IMR-90 (cell line): ENCODE measurements at regions not wholly inside any gene's neighbourhood (a gene's known extent, or its start where the extent isn't known, plus 50 kb on each side); places are given as distances from the start of the nearest gene placed in this dataset.

Source experiments
- ATAC-seq: fragments of 200-7000 bp; cut with Tn5 transposase; 2 replicates; pipeline ENCODE4 v1.9.1; 2020; ENCODE audit warnings: low read depth, mild to moderate bottlenecking, moderate library complexity
- BruUV-seq: library from RNA; stranded (reverse); fragments of 400-500 nt; replicated peaks from 2 replicates; lab custom pipeline; 2021; lab: Mats Ljungman, UMichigan
- CTCF ChIA-PET: fragments of 300-600 bp; formaldehyde crosslinking; extraction: SDS; loops from one replicate; lab custom pipeline; 2021; ENCODE audit warnings: antibody characterized with exemption; lab: Yijun Ruan, JAX
- POLR2A ChIA-PET: fragments of 300-600 bp; sonication (Branson Sonifier 250); formaldehyde crosslinking; loops from one replicate; lab custom pipeline; 2022; ENCODE audit warnings: antibody characterized with exemption; ENCODE audit not compliant: unreplicated experiment; lab: Charles Lee
- DNase-seq: peaks from one replicate; pipeline ENCODE4 v3.0.0; 2013
- H2AFZ ChIP-seq: replicated peaks from 2 replicates; pipeline ENCODE3; 2013; ENCODE audit warnings: low read length, mild to moderate bottlenecking; ENCODE audit not compliant: poor library complexity
- H2AK5ac ChIP-seq: 2 replicates; pipeline ENCODE4 v1.6.1; 2013; ENCODE audit warnings: low read depth, low read length, inconsistent platforms
- H2AK9ac ChIP-seq: replicated peaks from 2 replicates; pipeline ENCODE3; 2013; ENCODE audit warnings: mild to moderate bottlenecking, low read depth, low read length, moderate library complexity; ENCODE audit not compliant: poor library complexity
- H2BK120ac ChIP-seq: 2 replicates; pipeline ENCODE4 v1.6.1; 2013; ENCODE audit warnings: low read depth, low read length, inconsistent platforms
- H2BK15ac ChIP-seq: 3 replicates; pipeline ENCODE4 v1.6.1; 2013; ENCODE audit warnings: low read depth, low read length, inconsistent platforms
- H2BK20ac ChIP-seq: 2 replicates; pipeline ENCODE4 v1.6.1; 2013; ENCODE audit warnings: low read depth, mild to moderate bottlenecking, inconsistent platforms, low read length, moderate library complexity
- H2BK5ac ChIP-seq: 2 replicates; pipeline ENCODE4 v1.6.1; 2013; ENCODE audit warnings: mild to moderate bottlenecking, low read depth, low read length, inconsistent platforms; ENCODE audit not compliant: poor library complexity, severe bottlenecking
- H3K14ac ChIP-seq: replicated peaks from 2 replicates; pipeline ENCODE4 v1.6.1; 2013; ENCODE audit warnings: low read depth, low read length, inconsistent platforms
- H3K18ac ChIP-seq: 2 replicates; pipeline ENCODE4 v1.6.1; 2013; ENCODE audit warnings: low read depth, low read length, control low read depth
- H3K23ac ChIP-seq: 2 replicates; pipeline ENCODE4 v1.6.1; 2013; ENCODE audit warnings: low read depth, low read length, inconsistent platforms
- H3K27ac ChIP-seq: 2 replicates; pipeline ENCODE4 v1.5.1; 2013; ENCODE audit warnings: mild to moderate bottlenecking, control low read depth, low read length; ENCODE audit not compliant: insufficient read depth
- H3K27me3 ChIP-seq: 2 replicates; pipeline ENCODE4 v1.6.1; 2013; ENCODE audit warnings: low read length; ENCODE audit not compliant: control insufficient read depth, insufficient read depth
- H3K36me3 ChIP-seq: 2 replicates; pipeline ENCODE4 v1.6.1; 2013; ENCODE audit warnings: low read length, mixed read lengths; ENCODE audit not compliant: control insufficient read depth, insufficient read depth
- H3K4ac ChIP-seq: 2 replicates; pipeline ENCODE4 v1.6.1; 2013; ENCODE audit warnings: low read depth, low read length, inconsistent platforms
- H3K4me1 ChIP-seq: 2 replicates; pipeline ENCODE4 v1.6.1; 2013; ENCODE audit warnings: low read length, mixed read lengths; ENCODE audit not compliant: control insufficient read depth, insufficient read depth
- H3K4me2 ChIP-seq: 2 replicates; pipeline ENCODE4 v1.6.1; 2013; ENCODE audit warnings: low read depth, mild to moderate bottlenecking, control low read depth, low read length, moderate library complexity
- H3K4me3 ChIP-seq: 2 replicates; pipeline ENCODE4 v1.5.1; 2013; ENCODE audit warnings: low read depth, mild to moderate bottlenecking, control low read depth, low read length, moderate library complexity; ENCODE audit not compliant: insufficient read depth
- H3K56ac ChIP-seq: 2 replicates; pipeline ENCODE4 v1.6.1; 2013; ENCODE audit warnings: low read length, inconsistent platforms; ENCODE audit not compliant: insufficient read depth; ENCODE audit errors: extremely low read depth
- H3K79me1 ChIP-seq, 2 experiments: 2 replicates each; pipeline ENCODE4 v1.6.1; 2013; ENCODE audit warnings: low read length in 2 of 2, inconsistent platforms in 1 of 2, low read depth in 1 of 2
- H3K9ac ChIP-seq: 2 replicates; pipeline ENCODE4 v1.6.1; 2013; ENCODE audit warnings: low read depth, low read length, control low read depth
- H3K9me1 ChIP-seq: 2 replicates; pipeline ENCODE4 v1.6.1; 2013; ENCODE audit warnings: low read length, inconsistent platforms; ENCODE audit not compliant: insufficient read depth
- H3K9me3 ChIP-seq: 2 replicates; pipeline ENCODE4 v1.6.1; 2013; ENCODE audit warnings: low read length; ENCODE audit not compliant: control insufficient read depth, insufficient read depth
- H4K20me1 ChIP-seq: 2 replicates; pipeline ENCODE4 v1.6.1; 2013; ENCODE audit warnings: low read length, inconsistent platforms; ENCODE audit not compliant: insufficient read depth
- H4K5ac ChIP-seq: 2 replicates; pipeline ENCODE4 v1.6.1; 2013; ENCODE audit warnings: mild to moderate bottlenecking, low read depth, low read length, control low read depth
- H4K8ac ChIP-seq, 2 experiments: 2 replicates each; pipeline ENCODE4 v1.6.1; 2013; ENCODE audit warnings: low read depth in 2 of 2, low read length in 2 of 2, control low read depth in 1 of 2, inconsistent platforms in 1 of 2
- H4K91ac ChIP-seq: 2 replicates; pipeline ENCODE4 v1.6.1; 2013; ENCODE audit warnings: low read depth, low read length, inconsistent platforms; ENCODE audit not compliant: insufficient read depth
- BHLHE40 ChIP-seq: fragments of 150-350 bp; IDR thresholded peaks from 2 replicates; pipeline ENCODE4 v1.6.1; 2016; ENCODE audit warnings: mild to moderate bottlenecking, low read depth, low read length
- CEBPB ChIP-seq: IDR thresholded peaks from 2 replicates; pipeline ENCODE4 v1.6.1; 2012; ENCODE audit warnings: low read depth, low read length, improper control_type of control experiment
- CHD1 ChIP-seq: IDR thresholded peaks from 2 replicates; pipeline ENCODE4 v1.6.1; 2012; ENCODE audit warnings: low read depth, low read length, improper control_type of control experiment
- CTCF ChIP-seq: conservative IDR thresholded peaks from 2 replicates; pipeline ENCODE4 v1.5.1; 2012; ENCODE audit warnings: mild to moderate bottlenecking, low read depth, low read length, improper control_type of control experiment
- ELK1 ChIP-seq: fragments of 150-350 bp; IDR thresholded peaks from 2 replicates; pipeline ENCODE4 v1.6.1; 2016; ENCODE audit warnings: low read depth, mild to moderate bottlenecking, low read length, moderate library complexity, borderline replicate concordance
- FOS ChIP-seq: fragments of 150-350 bp; IDR thresholded peaks from 2 replicates; pipeline ENCODE4 v1.6.1; 2016; ENCODE audit warnings: low read depth, low read length
- MAFK ChIP-seq: IDR thresholded peaks from 2 replicates; pipeline ENCODE4 v1.6.1; 2012; ENCODE audit warnings: low read depth, low read length, improper control_type of control experiment
- MAZ ChIP-seq: IDR thresholded peaks from 2 replicates; pipeline ENCODE4 v1.6.1; 2012; ENCODE audit warnings: low read depth, mild to moderate bottlenecking, low read length, improper control_type of control experiment, moderate library complexity, borderline replicate concordance
- MXI1 ChIP-seq: IDR thresholded peaks from 2 replicates; pipeline ENCODE4 v1.6.1; 2012; ENCODE audit warnings: low read depth, mild to moderate bottlenecking, low read length, moderate library complexity, borderline replicate concordance
- NFE2L2 ChIP-seq: fragments of 150-350 bp; IDR thresholded peaks from 2 replicates; pipeline ENCODE4 v1.6.1; 2016; ENCODE audit warnings: low read depth, mild to moderate bottlenecking, low read length
- POLR2A ChIP-seq: IDR thresholded peaks from 2 replicates; pipeline ENCODE4 v1.6.1; 2012; ENCODE audit warnings: mild to moderate bottlenecking, low read depth, low read length
- RAD21 ChIP-seq: IDR thresholded peaks from 2 replicates; pipeline ENCODE4 v1.6.1; 2012; ENCODE audit warnings: low read length, improper control_type of control experiment
- RCOR1 ChIP-seq: IDR thresholded peaks from 2 replicates; pipeline ENCODE4 v1.6.1; 2012; ENCODE audit warnings: mild to moderate bottlenecking, low read length, improper control_type of control experiment; ENCODE audit not compliant: insufficient replicate concordance
- RFX5 ChIP-seq: IDR thresholded peaks from 2 replicates; pipeline ENCODE4 v1.8.0; 2012; ENCODE audit warnings: low read depth, mild to moderate bottlenecking, low read length, moderate library complexity
- SMC3 ChIP-seq: fragments of 150-350 bp; IDR thresholded peaks from 2 replicates; pipeline ENCODE4 v1.6.1; 2016; ENCODE audit warnings: low read depth, mild to moderate bottlenecking, antibody characterized with exemption, low read length, moderate library complexity
- USF2 ChIP-seq: fragments of 150-350 bp; IDR thresholded peaks from 2 replicates; pipeline ENCODE4 v1.6.1; 2017; ENCODE audit warnings: mild to moderate bottlenecking, antibody characterized with exemption, low read length, low read depth
- whole genome bisulfite sequencing, 2 experiments: methylation state at CpG; one replicate each; pipeline versions ENCODE4 v1.1.5 to v1.1.7; 2013; ENCODE audit warnings: missing lambda C conversion rate in 2 of 2; ENCODE audit not compliant: insufficient read length in 1 of 2; ENCODE audit errors: extremely low coverage in 2 of 2; 5-methylcytosine and 5-hydroxymethylcytosine counted together
- dilution Hi-C: fragments of 300-500 bp; cut with HindIII; formaldehyde crosslinking; loops from one replicate; pipeline ENCODE4 v1.14.3; 2018; ENCODE audit warnings: low sequenced_read_pairs; ENCODE audit not compliant: unreplicated experiment
- in situ Hi-C: fragments of 300-500 bp; cut with MboI; formaldehyde crosslinking; loops from 3 replicates; pipeline ENCODE4 v1.14.3; 2019; ENCODE audit warnings: low sequenced_read_pairs, inconsistent platforms, mixed read lengths
- intact Hi-C: fragments of 100-400 bp; cut with micrococcal nuclease; formaldehyde crosslinking; loops from 2 replicates; pipeline ENCODE4 v1.10.0; 2022

- H3K14ac ChIP-seq, result no peak overlapping the region
- H3K23ac ChIP-seq, result no peak overlapping the region
- in situ Hi-C loops, result no loop called here
- H2BK120ac ChIP-seq, result no peak overlapping the region
- no peak overlapping the region for H2BK5ac ChIP-seq
- dilution Hi-C loops, result no loop called here
- H3K9me3 ChIP-seq, result peaks cover 5% of the 10 kb centered on the region; the same call in 1 of the 2 replicates
- no peak overlapping the region for H3K27ac ChIP-seq
- no CpG with 5 or more reads among the region's 2 CpGs for WGBS, 2 experiments
- CTCF ChIA-PET, result no interaction called here
- H4K8ac ChIP-seq, result no peak overlapping the region
- no peak for TF ChIP-seq RFX5
- no peak for TF ChIP-seq MXI1
- no peak for TF ChIP-seq CTCF
- TF ChIP-seq ELK1, result no peak
- no peak for TF ChIP-seq SMC3
- TF ChIP-seq MAZ, result no peak
- TF ChIP-seq FOS, result no peak
- TF ChIP-seq CHD1, result no peak
- no peak for TF ChIP-seq MAFK
- no peak for TF ChIP-seq BHLHE40
- no peak for TF ChIP-seq RCOR1
- no peak for TF ChIP-seq CEBPB
- TF ChIP-seq NFE2L2, result no peak
- no peak for TF ChIP-seq POLR2A
- no peak for TF ChIP-seq RAD21
- no peak for TF ChIP-seq USF2
- BruUV-seq, result no TSS peak
- no peak for DNase-seq
- no peak overlapping the region for H4K91ac ChIP-seq
- no peak overlapping the region for H2AK9ac ChIP-seq
- H4K20me1 ChIP-seq, result no peaks in the 10 kb centered on the region
- H3K4me3 ChIP-seq, result no peak overlapping the region
- no peak overlapping the region for H2AFZ ChIP-seq
- no peak overlapping the region for H3K18ac ChIP-seq
- no peaks in the 10 kb centered on the region for H3K27me3 ChIP-seq
- H3K79me1 ChIP-seq, result no peaks in the 10 kb centered on the region
- no peaks in the 10 kb centered on the region for H3K4me1 ChIP-seq
- POLR2A ChIA-PET, result no interaction called here
- intact Hi-C loops, result no loop called here
- H2AK5ac ChIP-seq, result no peak overlapping the region
- H3K4ac ChIP-seq, result no peak overlapping the region
- no peak overlapping the region for H3K4me2 ChIP-seq
- H4K5ac ChIP-seq, result no peak overlapping the region
- no peaks in the 10 kb centered on the region for H3K36me3 ChIP-seq
- H2BK15ac ChIP-seq, result no peak overlapping the region
- no peak overlapping the region for H3K9ac ChIP-seq
- ATAC-seq, result no peak
- H3K56ac ChIP-seq, result no peak overlapping the region
- H2BK20ac ChIP-seq, result no peak overlapping the region
- H3K9me1 ChIP-seq, result no peaks in the 10 kb centered on the region
These were observed 643.4 kb upstream of the ARPP21 start for GRCh38 chr3:34995796-34996430.
